Right atrium auricular region (tissue), 2 donors: ENCODE measurements at regions not wholly inside any gene's neighbourhood (a gene's known extent, or its start where the extent isn't known, plus 50 kb on each side); places are given as distances from the start of the nearest gene placed in this dataset.

ENCODE experiments used
- DNase-seq: peaks from one replicate; pipeline ENCODE4 v3.0.0-alpha.2; 2019; ENCODE audit warnings: low spot score
- H3K27ac ChIP-seq, 2 donors: fragments of 200-600 bp; sonication (generic); 1 replicate in 1 of 2; 2 replicates in 1 of 2; pipeline ENCODE4 v1.5.1; 2016 to 2019
- H3K27me3 ChIP-seq, 2 donors: fragments of 200-600 bp; sonication (generic); one replicate each; pipeline versions ENCODE4 v1.5.1 to v1.6.0; 2017 to 2019
- H3K36me3 ChIP-seq: fragments of 200-600 bp; sonication (generic); one replicate; pipeline ENCODE4 v1.5.1; 2016
- H3K4me1 ChIP-seq, 2 donors: fragments of 200-600 bp; sonication (generic); one replicate each; pipeline versions ENCODE4 v1.5.1 to v1.6.0; 2017 to 2019
- H3K4me3 ChIP-seq, 2 donors: fragments of 200-600 bp; sonication (generic); 1 replicate in 1 of 2; 2 replicates in 1 of 2; pipeline ENCODE4 v1.5.1; 2017 to 2019; ENCODE audit warnings: mild to moderate bottlenecking in 1 of 2, moderate library complexity in 1 of 2
- H3K9me3 ChIP-seq, 2 donors: fragments of 200-600 bp; sonication (generic); one replicate each; pipeline ENCODE4 v1.5.1; 2019
- TF ChIP-seq, protein P1 (sequence below), 2 donors: fragments of 200-600 bp; sonication (generic); IDR thresholded peaks; one replicate each; pipeline ENCODE4 v1.5.1; 2019; ENCODE audit warnings: antibody characterized with exemption in 2 of 2

- TF ChIP-seq, protein P1, sequence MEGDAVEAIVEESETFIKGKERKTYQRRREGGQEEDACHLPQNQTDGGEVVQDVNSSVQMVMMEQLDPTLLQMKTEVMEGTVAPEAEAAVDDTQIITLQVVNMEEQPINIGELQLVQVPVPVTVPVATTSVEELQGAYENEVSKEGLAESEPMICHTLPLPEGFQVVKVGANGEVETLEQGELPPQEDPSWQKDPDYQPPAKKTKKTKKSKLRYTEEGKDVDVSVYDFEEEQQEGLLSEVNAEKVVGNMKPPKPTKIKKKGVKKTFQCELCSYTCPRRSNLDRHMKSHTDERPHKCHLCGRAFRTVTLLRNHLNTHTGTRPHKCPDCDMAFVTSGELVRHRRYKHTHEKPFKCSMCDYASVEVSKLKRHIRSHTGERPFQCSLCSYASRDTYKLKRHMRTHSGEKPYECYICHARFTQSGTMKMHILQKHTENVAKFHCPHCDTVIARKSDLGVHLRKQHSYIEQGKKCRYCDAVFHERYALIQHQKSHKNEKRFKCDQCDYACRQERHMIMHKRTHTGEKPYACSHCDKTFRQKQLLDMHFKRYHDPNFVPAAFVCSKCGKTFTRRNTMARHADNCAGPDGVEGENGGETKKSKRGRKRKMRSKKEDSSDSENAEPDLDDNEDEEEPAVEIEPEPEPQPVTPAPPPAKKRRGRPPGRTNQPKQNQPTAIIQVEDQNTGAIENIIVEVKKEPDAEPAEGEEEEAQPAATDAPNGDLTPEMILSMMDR (IDR thresholded peaks at IDR 0.05) = no peak
- Histone ChIP-seq H3K27ac (peak overlapping the region; percentile 32 to 41), H3K36me3 (no peaks in the 10 kb centered on the region), H3K4me1 (no peaks in the 10 kb centered on the region), H3K27me3 (no peaks in the 10 kb centered on the region), H3K9me3 (no peaks in the 10 kb centered on the region), H3K4me3 (no peak overlapping the region)
- DNase-seq = no peak
Measured at GRCh38 chr12:92485351-92486348, 217.1 kb upstream of the PLEKHG7 start.

- no peaks in the 10 kb centered on the region for H3K9me3 ChIP-seq
- no peaks in the 10 kb centered on the region for H3K27me3 ChIP-seq
- H3K36me3 ChIP-seq = no peaks in the 10 kb centered on the region
- no peak overlapping the region for H3K4me3 ChIP-seq
- peaks cover 0 to 9% of the 10 kb centered on the region in 2 donors for H3K4me1 ChIP-seq
- TF ChIP-seq, protein P1 (IDR thresholded peaks at IDR 0.05) = no peak
- H3K27ac ChIP-seq = no peak overlapping the region
- DNase-seq = no peak
Measured at GRCh38 chr12:92482599-92482998, 220.2 kb upstream of the PLEKHG7 start.

- H3K27ac ChIP-seq = no peak overlapping the region
- no peaks in the 10 kb centered on the region for H3K27me3 ChIP-seq
- peaks cover 0 to 9% of the 10 kb centered on the region in 2 donors for H3K4me1 ChIP-seq
- no peaks in the 10 kb centered on the region for H3K36me3 ChIP-seq
- no peaks in the 10 kb centered on the region for H3K9me3 ChIP-seq
- TF ChIP-seq, protein P1 (IDR thresholded peaks at IDR 0.05) = no peak
- no peak overlapping the region for H3K4me3 ChIP-seq
- DNase-seq = no peak
Measured at GRCh38 chr12:92481066-92481465, 221.7 kb upstream of the PLEKHG7 start.

GRCh38 chr12:92478692-92479091 is 224.1 kb upstream of the PLEKHG7 start:
- Histone ChIP-seq H3K9me3 (no peaks in the 10 kb centered on the region), H3K27me3 (no peaks in the 10 kb centered on the region), H3K27ac (no peak overlapping the region), H3K4me3 (no peak overlapping the region), H3K36me3 (no peaks in the 10 kb centered on the region), H3K4me1 (peaks cover 0 to 9% of the 10 kb centered on the region in 2 donors)
- TF ChIP-seq, protein P1 (IDR thresholded peaks at IDR 0.05) = no peak
- no peak for DNase-seq

- peaks cover 0 to 9% of the 10 kb centered on the region in 2 donors for H3K4me1 ChIP-seq
- no peak overlapping the region for H3K27ac ChIP-seq
- DNase-seq = no peak
- TF ChIP-seq, protein P1 (IDR thresholded peaks at IDR 0.05) = no peak
- H3K27me3 ChIP-seq = no peaks in the 10 kb centered on the region
- H3K9me3 ChIP-seq = no peaks in the 10 kb centered on the region
- H3K36me3 ChIP-seq = no peaks in the 10 kb centered on the region
- H3K4me3 ChIP-seq = no peak overlapping the region
Measured at GRCh38 chr12:92476844-92477243, 225.9 kb upstream of the PLEKHG7 start.
